Renal cortical epithelial cell (primary cell): ENCODE measurements at regions not wholly inside any gene's neighbourhood (a gene's known extent, or its start where the extent isn't known, plus 50 kb on each side); places are given as distances from the start of the nearest gene placed in this dataset.

Source experiments
- DNase-seq: peaks from one replicate; pipeline ENCODE4 v3.0.0-alpha.2; 2011; ENCODE audit warnings: low read depth

GRCh38 chr15:62545467-62546227 lies 380.6 kb upstream of the C2CD4B start:
- DNase-seq, result peak; percentile 82

GRCh38 chr15:62546628-62547027 lies 381.5 kb upstream of the C2CD4B start:
- DNase-seq, result no peak

- no peak for DNase-seq
Observed at GRCh38 chr15:62547584-62547983, 382.5 kb upstream of the C2CD4B start.

GRCh38 chr15:62549345-62549970 lies 384.4 kb upstream of the C2CD4B start:
- DNase-seq, result peak; percentile 57

- DNase-seq, result no peak
Observed at GRCh38 chr15:62550106-62550505, 385.0 kb upstream of the C2CD4B start.

- no peak for DNase-seq
Observed at GRCh38 chr15:62552444-62552843, 387.4 kb upstream of the C2CD4B start.

- DNase-seq, result peak; percentile 66
Observed at GRCh38 chr15:62553911-62554563, 389.0 kb upstream of the C2CD4B start.

- no peak for DNase-seq
Observed at GRCh38 chr15:62558640-62559380, 393.7 kb upstream of the C2CD4B start.

- DNase-seq, result no peak
Observed at GRCh38 chr15:62559381-62559733, 394.3 kb upstream of the C2CD4B start.

GRCh38 chr15:62561059-62561519 lies 396.0 kb upstream of the C2CD4B start:
- DNase-seq, result no peak

- no peak for DNase-seq
Observed at GRCh38 chr15:62561571-62561970, 396.5 kb upstream of the C2CD4B start.

- peak; percentile 41 for DNase-seq
Observed at GRCh38 chr15:62564886-62565633, 400.0 kb upstream of the C2CD4B start.

GRCh38 chr15:62565634-62566026 lies 400.5 kb upstream of the C2CD4B start:
- DNase-seq, result no peak

GRCh38 chr15:62566248-62566647 lies 401.2 kb upstream of the C2CD4B start:
- DNase-seq, result no peak

GRCh38 chr15:62567501-62567900 lies 402.4 kb upstream of the C2CD4B start:
- DNase-seq, result no peak

- DNase-seq, result no peak
Observed at GRCh38 chr15:62568004-62568403, 402.9 kb upstream of the C2CD4B start.

GRCh38 chr15:62568702-62569101 lies 403.6 kb upstream of the C2CD4B start:
- DNase-seq, result no peak

- peak; percentile 96 for DNase-seq
Observed at GRCh38 chr15:62569460-62570404, 404.6 kb upstream of the C2CD4B start.

GRCh38 chr15:62570405-62570783 lies 405.3 kb upstream of the C2CD4B start:
- no peak for DNase-seq

- no peak for DNase-seq
Observed at GRCh38 chr15:62571072-62571471, 406.0 kb upstream of the C2CD4B start.
